ENCODE measurements at regions not wholly inside any gene's neighbourhood (a gene's known extent, or its start where the extent isn't known, plus 50 kb on each side); places are given as distances from the start of the nearest gene placed in this dataset.

DNA sequence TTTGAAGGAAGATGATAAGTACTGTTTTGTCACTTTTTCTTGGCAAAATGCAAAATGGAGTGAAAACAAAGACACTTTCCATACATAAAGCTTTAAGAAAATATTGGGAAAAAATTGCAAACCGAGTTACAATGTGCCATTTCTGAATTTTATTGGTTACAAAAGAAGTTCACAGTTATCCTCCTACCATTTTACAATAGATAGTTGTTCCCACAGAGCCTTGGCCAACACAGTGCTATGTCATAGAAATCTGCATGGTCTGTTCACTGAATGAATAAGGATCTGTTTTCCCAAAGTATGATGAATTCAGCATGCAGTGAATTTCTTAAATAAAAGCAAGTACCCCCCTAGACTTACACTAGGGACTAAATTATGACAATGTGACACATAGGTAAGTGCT lies 268.2 kb upstream of the POU3F2 start:
- no peak for DNase-seq (ENCODE audit: low read depth)
- H3K4me3 ChIP-seq (replicated peaks; ENCODE audit: low read depth, low read length), result no peak overlapping the region
- TF ChIP-seq, protein P1, sequence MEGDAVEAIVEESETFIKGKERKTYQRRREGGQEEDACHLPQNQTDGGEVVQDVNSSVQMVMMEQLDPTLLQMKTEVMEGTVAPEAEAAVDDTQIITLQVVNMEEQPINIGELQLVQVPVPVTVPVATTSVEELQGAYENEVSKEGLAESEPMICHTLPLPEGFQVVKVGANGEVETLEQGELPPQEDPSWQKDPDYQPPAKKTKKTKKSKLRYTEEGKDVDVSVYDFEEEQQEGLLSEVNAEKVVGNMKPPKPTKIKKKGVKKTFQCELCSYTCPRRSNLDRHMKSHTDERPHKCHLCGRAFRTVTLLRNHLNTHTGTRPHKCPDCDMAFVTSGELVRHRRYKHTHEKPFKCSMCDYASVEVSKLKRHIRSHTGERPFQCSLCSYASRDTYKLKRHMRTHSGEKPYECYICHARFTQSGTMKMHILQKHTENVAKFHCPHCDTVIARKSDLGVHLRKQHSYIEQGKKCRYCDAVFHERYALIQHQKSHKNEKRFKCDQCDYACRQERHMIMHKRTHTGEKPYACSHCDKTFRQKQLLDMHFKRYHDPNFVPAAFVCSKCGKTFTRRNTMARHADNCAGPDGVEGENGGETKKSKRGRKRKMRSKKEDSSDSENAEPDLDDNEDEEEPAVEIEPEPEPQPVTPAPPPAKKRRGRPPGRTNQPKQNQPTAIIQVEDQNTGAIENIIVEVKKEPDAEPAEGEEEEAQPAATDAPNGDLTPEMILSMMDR (IDR thresholded peaks at IDR 0.05; ENCODE audit: low read length, missing control alignments), result no peak

DNA sequence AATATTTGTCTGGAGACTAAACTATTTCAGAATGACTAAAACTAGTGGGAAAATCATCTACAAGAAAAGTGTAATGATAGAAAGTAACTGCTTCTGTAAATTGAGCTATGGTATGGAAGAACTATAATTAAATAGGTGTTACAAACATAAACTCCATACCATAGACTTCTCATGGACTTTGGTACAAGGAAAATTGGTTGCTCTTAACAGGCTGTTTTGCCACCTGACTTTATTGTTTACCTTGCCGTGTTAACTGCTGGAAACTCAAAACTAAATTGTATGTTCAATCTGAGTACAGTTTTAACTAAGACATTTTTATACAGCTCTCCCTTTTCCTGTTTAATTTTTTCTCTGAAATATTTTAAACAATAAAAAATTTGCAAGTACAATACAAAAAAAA lies 261.8 kb upstream of the POU3F2 start:
- no peak for DNase-seq (ENCODE audit: low read depth)
- H3K4me3 ChIP-seq (replicated peaks; ENCODE audit: low read depth, low read length), result no peak overlapping the region
- TF ChIP-seq, protein P1 (IDR thresholded peaks at IDR 0.05; ENCODE audit: low read length, missing control alignments), result no peak

DNA sequence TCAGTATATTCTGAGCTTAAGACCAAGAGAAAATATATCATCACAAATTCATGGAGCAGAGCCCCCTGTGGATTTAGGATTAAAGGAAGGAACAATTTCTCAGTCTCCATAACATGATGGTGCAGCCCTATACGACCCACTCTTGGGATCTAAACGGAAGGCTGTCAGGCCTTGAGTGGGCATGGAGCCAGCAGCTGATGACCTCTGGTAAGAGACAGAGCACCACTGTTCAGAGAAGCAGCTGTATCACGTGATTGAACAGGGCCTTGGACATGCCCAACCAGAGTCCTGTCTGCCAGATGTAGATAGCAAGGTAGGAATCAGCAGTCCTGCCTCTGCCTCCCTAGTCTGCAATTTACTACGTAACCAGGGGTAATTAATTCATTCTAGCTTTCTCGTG lies 259.4 kb upstream of the POU3F2 start:
- DNase-seq (ENCODE audit: low read depth), result no peak
- TF ChIP-seq, protein P1 (IDR thresholded peaks at IDR 0.05; ENCODE audit: low read length, missing control alignments), result no peak
- no peak overlapping the region for H3K4me3 ChIP-seq (replicated peaks; ENCODE audit: low read depth, low read length)

DNA sequence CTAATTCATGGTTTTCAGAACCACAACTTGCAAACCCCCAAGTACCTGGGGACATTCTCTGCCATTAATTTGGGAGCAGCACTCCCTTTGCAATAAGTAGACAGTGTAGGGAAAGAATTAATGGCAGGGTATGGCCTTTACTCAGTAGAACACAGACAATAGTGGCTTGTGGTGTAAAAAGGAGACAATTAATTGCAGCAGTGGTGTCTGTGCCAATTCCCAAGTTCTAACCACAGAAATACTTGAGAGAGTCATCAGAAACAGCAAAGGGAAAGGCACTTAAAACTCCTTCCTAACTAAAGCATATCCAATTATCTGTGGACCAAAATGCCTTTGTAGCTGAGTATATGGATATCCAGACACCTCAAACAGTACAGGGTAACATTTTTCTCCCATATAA lies 257.6 kb upstream of the POU3F2 start:
- no peak for DNase-seq (ENCODE audit: low read depth)
- H3K4me3 ChIP-seq (replicated peaks; ENCODE audit: low read depth, low read length), result no peak overlapping the region
- TF ChIP-seq, protein P1 (IDR thresholded peaks at IDR 0.05; ENCODE audit: low read length, missing control alignments), result no peak

DNA sequence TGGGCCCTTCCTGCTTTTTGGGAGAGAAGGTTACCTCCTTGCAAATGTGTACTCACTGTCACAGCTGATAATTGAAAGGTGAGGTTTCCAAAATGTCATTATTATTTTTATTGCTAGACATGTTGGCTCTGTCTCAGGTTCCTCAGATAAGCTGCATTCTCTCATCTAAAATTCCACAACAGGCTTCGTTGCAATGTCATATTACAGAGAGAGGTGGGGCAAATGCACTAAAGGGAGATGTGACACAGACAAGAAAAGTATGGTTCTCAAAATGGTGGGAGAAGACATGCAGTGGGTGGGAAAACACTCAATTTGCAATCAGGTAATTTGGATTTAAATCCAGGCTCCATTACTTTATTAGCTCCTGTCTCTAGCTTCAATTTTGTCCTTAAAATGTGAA lies 256.4 kb upstream of the POU3F2 start:
- TF ChIP-seq, protein P1 (IDR thresholded peaks at IDR 0.05; ENCODE audit: low read length, missing control alignments), result no peak

DNA sequence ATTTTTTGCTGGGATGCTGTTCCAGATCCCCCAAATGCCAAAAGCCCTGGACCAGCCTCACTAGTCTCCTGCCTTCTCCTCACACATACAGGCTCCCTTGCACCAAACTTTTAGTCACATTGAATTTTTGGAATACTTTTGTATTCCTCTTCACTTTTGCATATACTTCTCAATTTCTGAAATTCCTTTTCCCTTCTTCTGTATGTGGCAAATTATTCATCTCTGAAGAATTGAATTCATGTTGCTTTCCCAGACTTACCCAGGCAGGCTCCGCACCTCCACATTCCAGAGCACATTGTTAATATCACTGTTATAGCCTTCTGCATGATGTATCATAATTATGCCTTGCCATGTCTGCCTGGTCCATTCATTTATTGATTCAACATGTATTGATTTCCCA lies 255.3 kb upstream of the POU3F2 start:
- H3K4me3 ChIP-seq (replicated peaks; ENCODE audit: low read depth, low read length), result no peak overlapping the region
- TF ChIP-seq, protein P1 (IDR thresholded peaks at IDR 0.05; ENCODE audit: low read length, missing control alignments), result no peak
- DNase-seq (ENCODE audit: low read depth), result no peak

More for the DNA sequence above, 256.4 kb upstream of the POU3F2 start:
- no peak for DNase-seq (ENCODE audit: low read depth)
- no peak overlapping the region for H3K4me3 ChIP-seq (replicated peaks; ENCODE audit: low read depth, low read length)

DNA sequence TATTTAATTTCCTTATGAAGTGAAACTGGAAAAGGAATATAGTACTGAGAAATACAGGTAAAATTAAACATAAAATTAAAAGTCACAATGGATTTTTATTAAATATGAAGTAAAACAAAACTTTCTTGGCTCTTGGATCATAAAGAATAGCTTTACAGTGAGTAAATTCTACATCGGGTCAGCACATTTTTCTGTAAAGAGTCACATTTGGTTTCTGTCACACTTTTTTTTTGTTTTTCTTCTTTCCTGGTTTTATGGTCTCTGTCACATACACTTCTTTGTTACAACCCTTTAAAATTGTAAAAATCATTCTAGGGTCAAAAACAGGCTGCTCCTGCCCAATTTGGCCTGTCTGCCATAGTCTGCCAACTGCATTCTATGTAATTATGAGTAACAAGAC lies 254.4 kb upstream of the POU3F2 start:
- no peak for DNase-seq (ENCODE audit: low read depth)
- H3K4me3 ChIP-seq (replicated peaks; ENCODE audit: low read depth, low read length), result no peak overlapping the region
- TF ChIP-seq, protein P1 (IDR thresholded peaks at IDR 0.05; ENCODE audit: low read length, missing control alignments), result no peak
